ENCODE measurements at regions not wholly inside any gene's neighbourhood (a gene's known extent, or its start where the extent isn't known, plus 50 kb on each side); places are given as distances from the start of the nearest gene placed in this dataset.

- DNase-seq = no peak
Measured at GRCh38 chr11:43545610-43546009, 134.9 kb upstream of the HSD17B12 start.

GRCh38 chr11:43546561-43547429 is 133.7 kb upstream of the HSD17B12 start:
- DNase-seq = no peak

GRCh38 chr11:43547430-43547831 is 133.1 kb upstream of the HSD17B12 start:
- no peak for DNase-seq

- DNase-seq = peak in 1 of 2 experiments; percentile 5
Measured at GRCh38 chr11:43547889-43548381, 132.6 kb upstream of the HSD17B12 start.

DNA sequence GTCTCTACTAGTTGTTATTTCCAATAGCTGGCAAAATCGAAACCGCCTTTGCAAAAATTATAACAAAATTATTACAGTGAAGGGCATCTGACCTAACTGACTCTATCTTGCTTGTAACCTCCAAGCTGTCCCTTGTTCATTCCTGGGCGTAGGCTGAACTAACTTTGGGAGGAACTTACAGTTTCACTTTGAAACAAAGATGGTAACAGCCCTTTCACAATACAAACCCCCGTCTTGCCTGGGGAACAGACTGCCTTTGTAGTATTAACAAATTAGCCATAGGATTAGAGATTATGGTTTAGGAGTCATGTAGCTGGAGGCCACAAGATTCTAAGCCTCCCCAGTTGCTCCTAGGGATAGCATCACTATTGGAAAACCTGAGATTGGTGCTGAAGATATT is 131.6 kb upstream of the HSD17B12 start:
- DNase-seq = no peak

GRCh38 chr11:43549624-43550023 is 130.9 kb upstream of the HSD17B12 start:
- DNase-seq = no peak

DNA sequence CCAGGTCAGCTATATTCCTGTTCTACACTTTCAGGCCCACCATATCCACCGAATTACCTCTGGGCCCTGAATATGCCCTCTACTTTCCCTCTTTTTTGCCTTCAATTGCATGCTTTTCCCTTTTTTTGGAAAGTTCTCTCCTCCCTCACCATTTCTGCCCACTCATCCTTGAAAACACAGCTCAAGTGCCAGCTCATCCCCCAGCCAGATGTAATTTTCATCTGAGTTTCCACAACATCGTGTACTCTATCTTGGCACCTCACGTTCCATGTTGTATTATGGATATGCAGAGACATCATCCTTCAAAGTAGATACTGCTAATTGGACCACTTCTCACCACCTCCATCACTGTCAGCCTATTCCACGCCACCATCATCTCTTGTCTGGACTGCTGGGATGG is 129.8 kb upstream of the HSD17B12 start:
- DNase-seq = no peak

- no peak for DNase-seq
Measured at GRCh38 chr11:43554148-43554473, 126.4 kb upstream of the HSD17B12 start.

DNA sequence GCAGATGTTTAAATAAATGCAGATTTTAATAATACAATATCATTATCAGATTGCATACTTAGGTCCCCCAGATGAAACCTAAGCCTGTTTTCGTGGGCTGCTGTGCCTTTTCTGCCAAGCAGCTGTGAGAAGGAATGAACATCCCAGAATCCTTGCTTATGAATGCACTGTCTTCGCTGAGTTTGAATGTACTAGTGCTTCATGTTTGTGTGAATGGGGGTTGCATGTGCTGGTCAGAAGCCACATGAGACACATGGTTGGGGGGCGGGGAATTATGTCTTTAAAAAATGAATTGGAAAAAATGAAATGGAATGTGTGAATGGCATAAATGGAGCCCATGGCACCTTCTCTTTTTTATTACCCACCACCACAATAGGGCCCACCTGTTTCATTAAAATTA is 125.4 kb upstream of the HSD17B12 start:
- no peak for DNase-seq

GRCh38 chr11:43555816-43556611 is 124.5 kb upstream of the HSD17B12 start:
- DNase-seq = peak in 1 of 2 experiments; percentile 47

DNA sequence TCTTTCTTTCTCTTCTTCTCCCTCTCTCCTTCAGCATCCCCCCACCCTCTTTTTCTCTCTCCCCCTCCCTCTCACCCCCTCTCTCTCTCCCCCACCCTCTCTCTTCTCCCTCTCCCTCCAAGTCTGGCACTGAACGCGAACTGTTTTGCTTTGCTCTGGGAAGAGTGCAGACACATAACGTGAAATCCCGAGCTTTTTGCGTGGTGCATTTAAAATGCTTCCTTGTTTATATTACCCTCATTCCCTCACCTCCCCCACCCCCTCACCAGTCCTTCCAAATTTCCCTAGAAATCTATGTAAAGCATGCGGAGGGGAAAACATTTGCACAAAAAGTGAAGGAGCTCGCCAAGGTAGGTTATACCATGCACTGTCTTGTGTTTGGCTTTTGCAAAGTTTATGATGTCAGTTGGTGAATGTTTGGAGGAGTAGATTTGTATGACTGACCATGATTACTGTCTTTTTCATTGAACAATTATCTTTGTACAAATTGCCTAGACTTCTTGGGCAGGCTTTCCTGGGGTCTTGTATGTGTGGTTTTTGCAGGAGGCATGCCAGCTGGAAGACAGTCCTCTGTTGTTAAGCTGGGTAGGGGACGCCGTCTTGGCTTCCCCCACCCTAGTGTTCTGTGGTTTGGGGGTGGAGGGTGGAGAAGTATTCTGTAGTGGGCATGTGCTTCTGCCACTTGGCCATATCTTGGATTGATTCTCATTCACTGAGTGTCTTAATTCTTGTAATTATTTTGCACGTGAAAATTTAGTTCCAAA is 123.7 kb upstream of the HSD17B12 start:
- no peak for DNase-seq

GRCh38 chr11:43557553-43558110 is 122.9 kb upstream of the HSD17B12 start:
- no peak for DNase-seq

GRCh38 chr11:43558146-43558545 is 122.4 kb upstream of the HSD17B12 start:
- no peak for DNase-seq

DNA sequence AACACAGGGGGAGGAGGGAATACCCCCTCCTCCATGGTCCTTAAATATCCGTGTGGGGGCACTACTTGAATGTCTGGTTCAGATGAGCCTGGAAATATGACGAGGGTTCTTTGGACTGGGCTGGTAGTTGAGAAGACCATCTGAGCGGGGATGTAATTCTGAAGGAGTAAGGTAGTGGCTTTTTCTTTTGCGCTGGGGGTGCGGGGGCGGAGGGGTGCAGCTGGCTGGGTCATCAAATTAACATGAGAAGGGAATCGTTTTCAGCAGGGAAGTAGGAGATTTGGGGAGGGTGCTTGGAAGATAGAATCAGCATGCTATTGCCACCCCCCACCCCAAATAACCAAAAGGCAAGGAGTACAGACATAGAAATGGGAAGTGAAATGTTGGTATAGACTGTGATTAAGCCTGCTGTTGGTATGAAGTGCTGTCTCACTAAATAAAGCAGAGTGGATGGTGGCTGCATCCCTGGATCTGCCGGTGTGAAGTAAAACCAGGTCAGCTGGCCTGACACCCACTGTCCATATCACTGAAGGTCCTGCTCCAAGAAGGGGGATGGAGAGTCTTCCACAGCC is 121.9 kb upstream of the HSD17B12 start:
- DNase-seq = no peak

DNA sequence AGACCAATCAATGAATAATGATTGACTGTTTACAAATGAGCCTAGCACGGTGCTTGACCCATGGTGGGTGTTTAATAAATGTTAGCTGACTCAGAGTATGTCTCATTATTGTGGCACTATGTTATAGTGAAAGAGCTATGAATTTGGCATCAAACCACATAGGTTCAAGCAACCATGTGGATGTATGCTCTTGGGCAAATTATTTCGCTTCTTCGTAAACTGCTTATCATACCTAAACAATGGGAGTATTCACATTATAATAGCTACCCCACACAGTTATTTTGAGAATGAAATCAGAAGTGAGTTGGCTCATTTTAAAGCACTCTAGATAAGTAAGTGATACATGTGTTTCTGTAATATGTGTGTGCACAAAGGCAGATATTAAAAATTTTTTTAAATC is 118.7 kb upstream of the HSD17B12 start:
- DNase-seq = no peak

GRCh38 chr11:43567396-43567975 is 113.1 kb upstream of the HSD17B12 start:
- DNase-seq = peak; percentile 58

DNA sequence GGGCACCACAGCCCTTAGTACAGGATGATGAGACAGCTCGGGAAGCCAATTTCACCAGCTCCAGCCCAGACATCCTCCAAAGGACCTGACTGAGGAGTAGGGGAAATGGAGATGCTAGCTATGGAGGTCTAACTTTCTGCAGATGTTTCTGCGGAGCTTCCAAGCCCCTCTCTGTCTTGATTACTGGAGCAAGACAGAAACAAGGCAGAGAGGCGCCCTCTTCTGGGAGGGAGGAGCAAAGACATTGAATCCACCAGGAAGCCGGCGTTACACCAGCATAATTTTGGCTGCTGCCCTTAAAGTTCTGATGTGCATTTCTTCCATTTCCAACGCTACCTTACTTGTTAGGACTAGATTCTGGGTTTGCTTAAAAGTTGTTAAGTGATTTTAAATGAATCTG is 107.3 kb upstream of the HSD17B12 start:
- peak; percentile 15 to 18 for DNase-seq

GRCh38 chr11:43573873-43574272 is 106.7 kb upstream of the HSD17B12 start:
- DNase-seq = no peak

GRCh38 chr11:43574411-43574810 is 106.1 kb upstream of the HSD17B12 start:
- no peak for DNase-seq

- DNase-seq = no peak
Measured at GRCh38 chr11:43574949-43575912, 105.3 kb upstream of the HSD17B12 start.

GRCh38 chr11:43575913-43576310 is 104.6 kb upstream of the HSD17B12 start:
- no peak for DNase-seq
